ENCODE measurements at regions not wholly inside any gene's neighbourhood (a gene's known extent, or its start where the extent isn't known, plus 50 kb on each side); places are given as distances from the start of the nearest gene placed in this dataset.

DNA sequence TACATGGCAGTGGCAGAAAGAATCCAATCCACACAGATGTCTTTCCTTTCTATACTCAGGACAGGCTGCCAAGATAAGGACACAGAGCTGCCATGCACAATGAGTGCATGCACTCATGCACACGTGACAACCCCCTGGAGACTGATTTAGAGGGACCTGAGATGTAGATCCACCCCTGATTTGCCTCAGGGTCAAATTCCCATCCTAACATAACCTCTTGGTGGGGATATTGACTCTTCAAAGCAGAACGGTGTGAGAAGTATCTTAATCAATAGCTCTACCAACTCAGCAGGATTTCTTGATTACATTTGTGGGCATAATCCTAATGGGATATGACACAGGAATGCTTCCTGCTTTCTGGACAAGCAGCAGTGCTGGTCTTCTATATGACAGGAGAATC lies 125.2 kb upstream of the DSCAM start:
- H3K4me3 ChIP-seq (ENCODE audit: low read length) = no peak overlapping the region
- TF ChIP-seq, protein P1, sequence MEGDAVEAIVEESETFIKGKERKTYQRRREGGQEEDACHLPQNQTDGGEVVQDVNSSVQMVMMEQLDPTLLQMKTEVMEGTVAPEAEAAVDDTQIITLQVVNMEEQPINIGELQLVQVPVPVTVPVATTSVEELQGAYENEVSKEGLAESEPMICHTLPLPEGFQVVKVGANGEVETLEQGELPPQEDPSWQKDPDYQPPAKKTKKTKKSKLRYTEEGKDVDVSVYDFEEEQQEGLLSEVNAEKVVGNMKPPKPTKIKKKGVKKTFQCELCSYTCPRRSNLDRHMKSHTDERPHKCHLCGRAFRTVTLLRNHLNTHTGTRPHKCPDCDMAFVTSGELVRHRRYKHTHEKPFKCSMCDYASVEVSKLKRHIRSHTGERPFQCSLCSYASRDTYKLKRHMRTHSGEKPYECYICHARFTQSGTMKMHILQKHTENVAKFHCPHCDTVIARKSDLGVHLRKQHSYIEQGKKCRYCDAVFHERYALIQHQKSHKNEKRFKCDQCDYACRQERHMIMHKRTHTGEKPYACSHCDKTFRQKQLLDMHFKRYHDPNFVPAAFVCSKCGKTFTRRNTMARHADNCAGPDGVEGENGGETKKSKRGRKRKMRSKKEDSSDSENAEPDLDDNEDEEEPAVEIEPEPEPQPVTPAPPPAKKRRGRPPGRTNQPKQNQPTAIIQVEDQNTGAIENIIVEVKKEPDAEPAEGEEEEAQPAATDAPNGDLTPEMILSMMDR (IDR thresholded peaks at IDR 0.05; ENCODE audit: insufficient read depth, low read depth, low read length, missing control alignments) = no peak
- DNase-seq (ENCODE audit: low read depth) = no peak

DNA sequence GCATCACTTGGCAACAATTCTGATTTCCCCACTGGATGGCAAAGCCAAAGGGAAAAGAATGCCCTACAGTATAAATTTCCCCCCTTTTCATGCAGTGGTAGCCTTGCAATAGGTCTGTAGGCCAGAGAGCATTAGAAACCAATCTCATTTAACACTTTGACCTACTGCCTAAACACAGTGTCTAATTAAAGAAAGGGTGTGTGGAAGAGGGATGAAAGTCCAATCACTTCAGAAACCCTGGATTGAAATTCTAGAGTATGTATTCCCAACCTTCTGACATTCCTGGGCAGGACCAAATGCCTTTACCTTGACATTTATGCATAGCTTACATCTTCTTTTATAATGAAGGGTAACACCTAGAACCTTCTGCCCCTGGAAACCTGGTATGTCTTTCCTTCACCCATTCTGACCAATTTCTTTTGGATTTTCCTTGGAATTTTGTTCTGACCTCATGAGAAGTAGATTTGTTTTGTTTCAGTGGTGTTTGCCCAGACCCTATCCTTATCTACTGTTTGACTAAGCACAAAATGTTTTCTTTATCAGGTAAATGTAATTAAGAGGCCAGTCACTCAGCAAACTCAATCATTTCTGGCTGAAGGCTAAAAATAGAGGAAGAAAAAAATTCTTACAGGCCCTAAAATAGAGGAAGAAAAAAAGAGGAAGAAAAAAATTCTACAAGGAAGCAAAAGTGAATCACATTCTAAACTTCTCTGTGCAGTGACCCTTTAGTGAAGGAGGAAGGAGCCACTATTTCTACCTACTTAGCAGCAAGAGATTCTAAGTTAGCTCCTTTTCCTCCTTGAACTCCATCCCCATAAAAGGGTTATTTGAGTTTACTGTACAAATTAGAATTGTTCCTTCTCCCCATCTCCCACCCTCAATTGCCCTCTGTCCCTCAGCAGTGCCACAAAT lies 129.5 kb upstream of the DSCAM start:
- TF ChIP-seq, protein P1 (IDR thresholded peaks at IDR 0.05; ENCODE audit: insufficient read depth, low read depth, low read length, missing control alignments) = no peak
- H3K4me3 ChIP-seq (ENCODE audit: low read length) = no peak overlapping the region
- no peak for DNase-seq (ENCODE audit: low read depth)

DNA sequence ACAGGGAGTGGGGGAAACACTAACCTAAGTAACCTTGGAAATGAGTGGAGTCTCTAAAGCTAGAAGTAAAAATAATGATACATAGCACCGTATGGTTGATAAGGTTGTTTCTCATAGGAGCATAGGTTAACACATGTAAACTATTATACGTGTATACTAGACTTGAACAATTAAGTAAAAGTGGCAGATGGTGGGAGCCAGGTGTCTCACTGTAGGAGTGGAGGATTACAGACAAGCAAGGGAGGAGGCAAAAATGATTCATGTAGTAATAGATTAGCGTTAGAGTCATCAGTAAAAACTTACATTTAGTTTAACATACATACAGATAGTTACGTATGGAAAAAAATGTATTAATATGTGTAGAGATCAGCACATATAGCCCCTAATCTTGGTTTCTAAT lies 138.4 kb upstream of the DSCAM start:
- DNase-seq (ENCODE audit: low read depth) = no peak
- no peak overlapping the region for H3K4me3 ChIP-seq (ENCODE audit: low read length)
- TF ChIP-seq, protein P1 (IDR thresholded peaks at IDR 0.05; ENCODE audit: insufficient read depth, low read depth, low read length, missing control alignments) = no peak

DNA sequence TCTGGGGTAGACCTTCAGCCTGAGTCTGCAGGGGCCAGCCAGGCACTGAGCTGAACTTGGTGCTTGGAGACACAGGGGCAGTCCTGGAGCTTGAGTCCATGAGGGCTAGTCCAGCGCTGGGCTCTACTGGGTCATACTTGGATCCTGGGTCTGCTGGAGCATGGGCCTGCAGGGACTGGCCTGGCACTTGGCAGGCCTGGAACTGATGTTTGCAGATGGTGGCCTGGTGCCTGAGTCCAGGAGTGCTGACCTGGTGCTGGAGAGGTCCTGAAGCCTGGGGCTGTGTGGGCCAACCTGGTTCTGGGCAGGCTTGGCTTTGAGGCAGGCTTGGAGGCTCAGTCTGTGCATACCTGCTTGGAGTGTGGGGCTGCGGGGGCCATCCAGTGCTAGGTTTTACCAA lies 143.4 kb upstream of the DSCAM start:
- no peak for DNase-seq (ENCODE audit: low read depth)
- H3K4me3 ChIP-seq (ENCODE audit: low read length) = no peak overlapping the region
- TF ChIP-seq, protein P1 (IDR thresholded peaks at IDR 0.05; ENCODE audit: insufficient read depth, low read depth, low read length, missing control alignments) = no peak

DNA sequence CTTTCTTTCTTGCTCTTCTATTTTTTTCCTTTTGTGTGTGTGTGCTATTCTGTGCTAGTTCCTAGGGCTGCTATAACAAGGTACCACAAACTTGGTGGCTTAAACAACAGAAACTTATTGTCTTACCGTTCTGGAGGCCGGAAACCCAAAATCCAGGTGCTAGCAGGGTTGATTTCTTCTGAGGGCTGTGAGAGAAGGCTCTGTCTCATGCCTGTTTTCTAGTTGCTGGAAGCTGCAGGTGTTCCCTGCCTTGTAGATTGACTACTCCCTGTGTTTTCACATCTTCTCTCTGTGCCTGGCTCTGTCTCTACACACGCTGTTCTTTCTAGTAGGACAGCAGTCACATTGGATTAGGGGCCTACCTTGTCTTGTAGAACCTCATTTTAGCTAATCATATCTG lies 150.9 kb upstream of the DSCAM start:
- no peak for DNase-seq (ENCODE audit: low read depth)
- no peak overlapping the region for H3K4me3 ChIP-seq (ENCODE audit: low read length)
- TF ChIP-seq, protein P1 (IDR thresholded peaks at IDR 0.05; ENCODE audit: insufficient read depth, low read depth, low read length, missing control alignments) = no peak

DNA sequence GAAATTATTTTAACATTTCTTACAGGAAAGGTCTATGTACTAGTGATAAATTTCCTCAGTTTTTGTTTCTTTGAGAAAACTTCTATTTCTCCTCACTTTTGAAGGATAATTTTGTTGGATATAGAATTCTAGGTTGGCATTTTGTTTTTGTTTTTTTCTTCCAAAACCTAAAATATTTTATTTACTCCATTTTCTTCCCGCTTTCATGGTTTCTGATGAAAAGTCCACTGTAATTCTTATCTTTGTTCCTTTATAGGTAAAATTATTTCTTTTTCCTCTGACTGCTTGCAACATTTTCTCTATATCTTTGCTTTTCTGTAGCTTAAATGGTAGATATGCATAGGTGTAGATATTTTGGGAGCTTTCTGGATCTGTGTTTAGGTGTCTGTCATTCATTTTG lies 153.9 kb upstream of the DSCAM start:
- DNase-seq (ENCODE audit: low read depth) = no peak
- H3K4me3 ChIP-seq (ENCODE audit: low read length) = no peak overlapping the region

More for the DNA sequence above, 153.9 kb upstream of the DSCAM start:
- TF ChIP-seq, protein P1 (IDR thresholded peaks at IDR 0.05; ENCODE audit: insufficient read depth, low read depth, low read length, missing control alignments) = no peak
